CD4-positive, alpha-beta T cell treated with Interleukin-6 for 4 hours (primary cell): ENCODE measurements at regions not wholly inside any gene's neighbourhood (a gene's known extent, or its start where the extent isn't known, plus 50 kb on each side); places are given as distances from the start of the nearest gene placed in this dataset.

Source experiments
- DNase-seq: peaks from one replicate; pipeline ENCODE4 v3.0.0-alpha.2; 2020; ENCODE audit warnings: mixed read lengths

GRCh38 chr10:32169556-32169955, 113.3 kb upstream of the KIF5B start:
- DNase-seq: no peak

- no peak for DNase-seq
Observed at GRCh38 chr10:32167450-32167849, 111.2 kb upstream of the KIF5B start.

- DNase-seq: no peak
Observed at GRCh38 chr10:32166365-32166764, 110.1 kb upstream of the KIF5B start.

- DNase-seq: no peak
Observed at GRCh38 chr10:32163762-32164148, 107.5 kb upstream of the KIF5B start.

- no peak for DNase-seq
Observed at GRCh38 chr10:32163071-32163761, 107.0 kb upstream of the KIF5B start.

GRCh38 chr10:32161586-32161985, 105.4 kb upstream of the KIF5B start:
- DNase-seq: no peak

GRCh38 chr10:32160864-32161263, 104.6 kb upstream of the KIF5B start:
- no peak for DNase-seq

- no peak for DNase-seq
Observed at GRCh38 chr10:32159264-32159663, 103.0 kb upstream of the KIF5B start.

- no peak for DNase-seq
Observed at GRCh38 chr10:32156031-32156495, 99.8 kb upstream of the KIF5B start.

- DNase-seq: no peak
Observed at GRCh38 chr10:32155075-32155516, 98.9 kb upstream of the KIF5B start.

GRCh38 chr10:32153931-32154330, 97.7 kb upstream of the KIF5B start:
- no peak for DNase-seq

GRCh38 chr10:32153252-32153651, 97.0 kb upstream of the KIF5B start:
- DNase-seq: no peak

GRCh38 chr10:32151871-32152270, 95.6 kb upstream of the KIF5B start:
- no peak for DNase-seq

GRCh38 chr10:32150532-32151101, 94.4 kb upstream of the KIF5B start:
- no peak for DNase-seq

- no peak for DNase-seq
Observed at GRCh38 chr10:32149252-32149955, 93.2 kb upstream of the KIF5B start.

GRCh38 chr10:32148864-32149251, 92.6 kb upstream of the KIF5B start:
- DNase-seq: no peak

- no peak for DNase-seq
Observed at GRCh38 chr10:32147730-32148129, 91.5 kb upstream of the KIF5B start.

GRCh38 chr10:32146166-32146565, 89.9 kb upstream of the KIF5B start:
- no peak for DNase-seq

GRCh38 chr10:32144817-32145688, 88.8 kb upstream of the KIF5B start:
- DNase-seq: no peak

- no peak for DNase-seq
Observed at GRCh38 chr10:32143302-32143847, 87.2 kb upstream of the KIF5B start.

- DNase-seq: no peak
Observed at GRCh38 chr10:32142646-32143045, 86.4 kb upstream of the KIF5B start.

GRCh38 chr10:32141018-32141807, 85.0 kb upstream of the KIF5B start:
- DNase-seq: no peak
